Amygdala (tissue), 56 donors: ENCODE measurements at regions not wholly inside any gene's neighbourhood (a gene's known extent, or its start where the extent isn't known, plus 50 kb on each side); places are given as distances from the start of the nearest gene placed in this dataset.

Source experiments
- DNase-seq, 56 donors: peaks; one replicate each; lab custom pipeline; 2025; lab: John Stamatoyannopoulos, UW

DNA sequence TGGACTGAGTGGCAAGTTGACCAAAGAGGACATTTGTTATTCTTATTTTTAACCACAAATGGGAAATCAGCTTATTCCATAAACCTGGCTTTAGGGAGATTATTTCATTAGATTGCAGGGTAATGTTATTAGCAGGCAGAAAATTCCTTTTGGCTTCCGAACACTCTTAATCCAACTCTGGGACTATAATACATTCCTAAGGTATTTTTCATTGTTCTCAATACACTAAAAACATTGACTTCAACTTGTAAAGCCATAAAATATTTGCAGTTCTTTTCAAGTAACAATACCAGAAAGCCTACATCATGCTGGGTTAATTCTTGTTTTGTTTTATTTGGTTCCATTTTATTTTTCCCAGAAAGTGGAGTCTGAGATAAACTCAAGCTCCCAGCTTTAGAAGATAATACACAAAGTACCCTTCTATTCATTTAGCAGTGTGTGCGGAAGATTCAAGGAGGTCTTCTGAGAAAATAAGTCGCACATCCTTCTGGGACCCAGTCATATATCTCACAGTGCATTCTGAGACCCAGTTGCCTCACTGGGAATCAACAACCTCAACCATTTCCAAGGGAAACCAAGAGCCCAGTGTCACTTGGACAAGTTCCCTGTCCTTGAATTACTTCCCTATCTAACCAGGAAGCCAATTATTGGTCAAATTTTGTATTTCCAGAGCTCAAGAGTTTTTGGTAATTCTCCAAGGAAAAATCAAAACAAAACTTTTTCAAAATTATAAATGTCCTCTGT, 389.6 kb upstream of the DYNLRB2 start:
- DNase-seq: no peak

DNA sequence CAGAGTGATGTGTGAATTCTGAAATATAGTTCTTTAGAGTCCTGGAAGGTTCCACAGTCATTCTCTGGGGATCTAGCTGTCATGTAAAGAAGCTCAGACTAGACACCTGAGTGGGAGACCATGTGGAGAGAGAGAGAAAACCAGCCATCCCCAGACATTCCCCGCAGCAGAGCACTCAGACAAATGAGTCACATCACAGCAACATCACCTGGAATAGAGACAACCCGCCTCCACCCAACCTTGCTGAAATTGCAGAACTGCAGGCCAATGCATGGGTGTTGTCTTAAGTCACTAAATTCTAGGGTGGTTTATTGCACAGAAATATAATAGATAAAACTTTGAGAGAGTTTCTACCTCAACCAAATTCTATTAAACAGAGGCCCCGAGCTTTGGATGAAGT, 392.0 kb upstream of the DYNLRB2 start:
- no peak for DNase-seq

DNA sequence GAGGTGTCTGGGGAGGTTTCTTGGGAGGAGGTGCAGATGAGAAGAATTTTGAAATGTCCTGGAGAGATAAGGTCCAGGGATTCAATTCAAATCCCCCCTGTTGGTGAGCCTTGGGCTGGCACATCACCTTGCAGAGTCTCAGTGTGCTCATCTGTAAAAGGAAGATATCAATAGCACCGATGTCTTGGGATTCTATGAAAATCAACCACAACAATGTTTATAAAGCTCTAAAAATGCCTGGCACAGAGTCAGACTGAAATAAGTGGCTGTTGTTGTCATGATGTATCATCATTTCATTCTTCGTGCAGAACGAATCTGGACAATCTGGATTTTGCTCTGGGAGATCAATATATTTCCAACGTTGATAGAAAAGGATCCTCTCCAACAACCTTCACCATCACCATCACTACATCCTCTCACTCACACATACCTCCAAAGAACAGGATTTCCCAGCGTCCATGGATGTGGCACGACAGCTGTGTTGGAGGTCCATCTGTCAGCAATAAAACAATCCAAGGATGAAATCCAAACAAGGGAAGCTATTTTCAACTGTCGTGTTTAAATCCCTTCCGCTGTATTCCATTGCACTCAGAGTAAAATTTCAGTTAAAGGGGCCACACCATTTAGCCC, 393.7 kb upstream of the DYNLRB2 start:
- no peak for DNase-seq

DNA sequence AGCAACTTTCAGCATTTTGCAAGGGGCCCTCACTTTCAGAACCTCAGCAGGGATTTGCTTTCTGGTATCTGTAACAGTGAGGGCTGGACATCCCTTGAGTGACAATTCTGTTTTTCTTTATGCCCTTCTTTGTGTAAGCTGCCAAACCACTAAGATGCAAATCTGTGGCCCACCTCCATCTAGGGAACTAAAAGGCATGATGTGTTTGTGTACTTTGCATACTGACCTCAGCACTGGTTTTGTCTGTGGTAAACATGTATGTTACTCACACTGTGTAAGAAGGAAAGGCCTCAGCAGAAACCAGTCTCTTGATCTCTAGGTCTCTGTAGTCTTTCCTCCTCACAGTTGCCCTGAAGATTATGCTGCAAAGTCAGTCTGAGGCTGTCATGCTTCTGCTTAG, 396.6 kb upstream of the DYNLRB2 start:
- DNase-seq: no peak

DNA sequence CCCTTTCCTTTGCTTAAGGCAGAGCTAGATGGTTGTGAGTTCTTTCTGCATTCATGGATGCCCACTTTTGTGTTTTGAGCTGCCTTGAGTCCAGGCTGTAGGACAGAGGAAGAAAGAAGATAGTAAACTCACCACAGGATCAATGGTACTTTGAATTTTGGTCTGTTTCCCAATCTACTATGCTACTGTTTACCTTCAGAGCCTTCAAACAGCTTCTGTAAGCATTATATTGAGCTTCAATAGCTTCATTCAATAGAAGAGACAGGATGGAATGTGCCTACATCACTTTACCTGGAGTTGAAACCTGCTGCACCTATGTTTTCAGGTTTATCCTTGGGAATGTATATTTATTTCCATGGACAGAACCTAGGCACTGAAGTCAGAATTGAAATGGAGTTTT, 397.9 kb upstream of the DYNLRB2 start:
- DNase-seq: no peak

DNA sequence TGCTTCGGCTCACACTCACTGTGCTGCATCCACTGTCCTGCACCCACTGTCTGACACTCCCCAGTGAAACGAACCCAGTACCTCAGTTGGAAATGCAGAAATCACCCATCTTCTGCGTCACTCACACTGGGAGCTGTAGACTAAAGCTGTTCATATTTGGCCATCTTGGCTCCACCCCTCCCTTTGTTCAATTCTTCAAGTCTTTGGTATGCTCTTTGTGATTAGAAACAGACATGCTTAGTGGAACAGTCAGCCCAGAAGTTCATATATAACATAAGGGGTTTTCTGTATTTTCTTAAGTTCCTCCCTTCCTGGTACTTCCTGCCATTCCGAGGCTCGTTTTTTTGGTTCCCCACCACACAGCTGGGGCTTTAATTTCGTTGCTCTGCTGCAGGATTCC, 398.5 kb upstream of the DYNLRB2 start:
- no peak for DNase-seq

DNA sequence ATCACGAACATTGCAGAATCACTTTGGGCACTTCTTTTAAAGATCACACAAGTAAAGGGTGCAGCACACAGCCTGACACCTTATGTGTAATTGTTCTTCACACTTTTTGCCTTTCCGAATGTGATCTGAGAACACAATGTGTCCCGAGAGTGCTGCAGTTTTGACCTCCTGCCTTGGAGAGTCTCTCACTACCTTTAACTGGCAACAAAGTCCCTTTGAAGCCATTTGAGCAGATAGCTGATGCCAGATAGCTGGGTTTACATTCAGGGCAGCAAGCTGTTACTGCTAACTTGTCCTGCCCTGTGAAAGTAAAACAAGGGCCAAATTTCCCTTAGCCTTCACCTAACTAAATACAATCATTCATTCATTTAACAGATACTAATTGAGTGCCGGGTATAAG, 411.0 kb upstream of the DYNLRB2 start:
- no peak for DNase-seq

DNA sequence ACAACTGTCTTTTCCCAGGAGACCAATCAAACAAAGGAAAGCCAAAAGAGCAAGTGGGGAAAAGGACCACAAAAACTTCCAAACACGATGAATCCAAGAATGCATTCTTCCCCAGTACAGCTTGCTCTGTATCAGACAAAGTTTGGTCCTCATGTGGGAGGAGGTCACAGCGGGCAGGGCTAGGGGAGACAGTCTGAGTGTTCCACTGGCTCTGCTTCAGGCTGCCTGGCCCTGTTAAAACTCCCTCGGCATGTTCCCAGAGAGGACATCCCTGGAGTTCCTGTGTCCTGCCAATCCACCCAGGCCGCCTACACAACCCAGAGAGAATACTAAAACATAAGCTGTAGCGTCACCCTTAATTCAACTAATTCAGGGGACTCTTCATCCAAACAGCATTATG, 415.1 kb upstream of the DYNLRB2 start:
- no peak for DNase-seq

DNA sequence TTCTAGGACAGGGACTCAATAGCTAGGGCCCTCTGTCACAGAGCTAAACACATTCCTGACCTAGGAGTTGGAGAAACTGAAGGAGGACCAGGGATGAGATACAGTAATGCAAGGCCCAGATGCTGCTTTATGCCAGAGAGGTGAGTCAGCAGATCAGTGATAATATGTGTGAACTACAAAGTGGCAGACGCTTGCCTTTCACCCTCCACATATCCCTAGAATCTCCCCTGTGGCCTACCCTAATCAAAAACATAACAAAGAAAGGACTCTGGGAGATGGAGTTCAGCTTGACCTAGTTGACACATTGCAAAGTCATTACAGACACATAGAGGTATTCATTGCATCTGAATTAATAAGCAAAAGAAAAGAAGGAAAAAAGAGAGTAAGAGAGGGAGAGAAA, 417.6 kb upstream of the DYNLRB2 start:
- DNase-seq: no peak

DNA sequence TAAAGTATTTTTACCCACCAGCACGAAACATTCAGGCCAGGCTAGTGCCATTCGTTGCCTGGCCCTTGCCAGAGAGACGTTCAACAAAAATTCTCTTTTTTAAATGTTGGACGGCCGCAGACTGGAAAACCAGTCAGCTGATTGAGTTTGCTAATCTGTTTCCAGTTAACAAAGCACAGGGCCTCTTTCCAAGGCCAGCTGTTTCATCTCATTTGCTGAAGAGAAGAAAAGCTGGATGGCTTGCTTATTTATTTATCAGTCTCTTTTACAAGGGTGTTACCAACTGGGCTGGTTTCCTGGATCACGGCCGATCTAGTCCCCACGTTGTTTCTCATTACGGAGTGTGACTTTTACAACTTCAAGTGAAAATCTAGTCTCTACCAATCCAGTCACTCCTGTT, 418.7 kb upstream of the DYNLRB2 start:
- DNase-seq: peak in 3 of 56 donors; percentile 2 to 10 (median 4)

DNA sequence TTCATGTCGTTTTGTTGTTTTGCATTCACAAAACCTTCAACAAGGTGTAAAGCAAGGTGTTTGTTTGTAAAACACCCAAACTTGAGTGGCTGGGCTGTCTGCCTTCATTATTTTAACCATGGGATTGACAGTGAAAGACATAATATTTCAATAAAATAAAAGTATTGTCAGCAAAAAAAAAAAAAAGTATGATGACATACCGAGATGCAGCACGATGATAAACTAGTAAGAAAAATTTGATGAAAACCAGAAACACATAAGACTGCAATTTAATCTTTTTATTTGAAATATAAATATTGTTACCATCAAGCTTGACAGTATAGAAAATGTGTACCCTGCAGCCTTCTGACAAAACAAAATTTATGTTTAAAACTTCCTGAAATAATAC, 419.3 kb upstream of the DYNLRB2 start:
- DNase-seq: no peak

DNA sequence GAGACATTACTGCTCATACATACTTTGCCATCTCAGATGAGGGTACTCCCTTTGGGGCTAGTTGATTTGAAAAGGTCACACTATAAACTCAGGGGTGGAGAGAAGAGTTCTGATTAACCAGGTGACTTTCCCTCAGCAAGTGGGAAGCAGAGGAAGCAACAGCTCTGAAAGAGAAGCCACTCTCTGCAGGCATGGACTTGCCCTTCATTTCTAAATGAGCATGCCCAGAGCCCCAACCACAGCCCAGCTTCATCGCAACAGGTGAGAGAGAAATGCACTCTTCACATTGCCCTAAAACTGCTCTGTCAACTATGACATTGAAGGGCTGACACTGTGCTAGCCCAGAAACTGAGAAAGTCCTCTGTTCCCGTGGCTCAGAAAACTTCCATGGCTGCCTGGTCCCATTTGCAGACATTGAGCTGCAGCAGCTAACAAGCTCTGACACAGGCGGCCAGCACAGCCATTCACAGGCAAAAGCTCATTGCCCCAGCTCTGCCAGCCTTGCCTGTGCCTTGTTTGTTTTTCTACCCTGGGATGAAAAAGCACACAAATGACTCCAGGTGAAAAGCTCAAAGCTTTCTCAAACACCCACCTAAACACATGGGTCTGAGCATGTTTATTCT, 419.8 kb upstream of the DYNLRB2 start:
- peak in 1 of 56 donors; percentile 5 for DNase-seq

DNA sequence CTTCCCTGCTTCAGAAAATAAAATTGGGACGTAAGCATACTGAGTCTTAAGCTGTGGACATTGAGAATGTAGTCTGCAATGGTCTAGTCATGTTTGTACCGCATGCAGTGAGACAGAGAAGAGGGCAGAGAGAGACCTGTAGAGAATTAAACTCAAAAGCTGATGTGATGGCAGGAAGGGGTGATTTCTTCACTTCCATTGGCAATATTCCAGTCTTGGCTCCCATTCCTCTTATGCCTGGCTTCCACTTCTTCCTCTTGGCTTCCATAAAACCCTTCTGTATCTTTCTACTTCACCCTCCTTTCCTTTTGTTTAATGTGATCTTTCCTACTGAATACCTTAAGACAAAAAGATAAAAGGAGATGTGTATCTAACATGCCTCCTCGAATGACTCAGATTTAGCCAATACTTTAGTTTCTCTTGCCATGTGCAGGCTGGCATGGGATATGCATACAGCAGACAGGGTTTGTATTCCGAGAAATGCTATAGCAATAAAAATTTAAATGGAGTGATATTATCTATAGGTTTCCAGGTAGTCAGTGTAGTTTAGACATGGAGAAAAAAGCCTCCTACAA, 423.1 kb upstream of the DYNLRB2 start:
- no peak for DNase-seq

DNA sequence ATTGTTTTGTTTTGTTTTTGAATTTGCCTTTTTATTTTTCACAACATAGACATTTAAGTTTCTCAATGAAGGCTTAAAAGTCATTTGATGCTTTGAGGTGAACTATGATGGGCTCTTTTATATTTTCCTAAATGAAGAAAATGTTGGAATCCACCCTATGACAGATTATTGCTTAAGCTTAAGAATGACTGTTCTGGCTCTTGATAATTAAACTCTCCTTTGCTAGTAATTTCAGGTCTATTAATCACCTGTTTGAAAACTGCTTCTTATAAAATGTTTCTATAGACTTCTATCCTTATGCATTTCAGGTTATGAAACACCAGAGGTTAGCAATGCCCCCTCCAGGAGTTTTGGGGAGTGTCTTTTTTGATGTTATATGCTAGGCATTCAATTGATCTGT, 424.1 kb upstream of the DYNLRB2 start:
- DNase-seq: no peak

DNA sequence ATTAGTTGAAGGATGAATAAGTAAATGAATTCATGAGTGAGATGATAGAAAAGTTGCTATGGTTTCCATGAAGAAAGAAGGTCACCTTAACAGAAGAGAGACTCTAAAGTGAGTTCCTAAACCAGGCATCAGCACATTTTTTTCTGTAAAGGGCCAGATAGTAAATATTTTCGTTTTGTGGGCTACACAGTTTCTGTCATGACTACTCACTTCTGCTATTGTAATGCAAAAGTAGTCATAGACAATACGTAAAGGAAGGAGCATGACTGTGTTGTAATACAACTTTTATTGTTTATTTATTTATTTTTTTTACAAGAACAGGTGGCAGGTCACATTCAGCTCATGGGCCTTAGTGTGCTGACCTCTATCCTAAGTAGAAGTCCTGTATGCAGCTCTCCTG, 426.1 kb upstream of the DYNLRB2 start:
- no peak for DNase-seq

DNA sequence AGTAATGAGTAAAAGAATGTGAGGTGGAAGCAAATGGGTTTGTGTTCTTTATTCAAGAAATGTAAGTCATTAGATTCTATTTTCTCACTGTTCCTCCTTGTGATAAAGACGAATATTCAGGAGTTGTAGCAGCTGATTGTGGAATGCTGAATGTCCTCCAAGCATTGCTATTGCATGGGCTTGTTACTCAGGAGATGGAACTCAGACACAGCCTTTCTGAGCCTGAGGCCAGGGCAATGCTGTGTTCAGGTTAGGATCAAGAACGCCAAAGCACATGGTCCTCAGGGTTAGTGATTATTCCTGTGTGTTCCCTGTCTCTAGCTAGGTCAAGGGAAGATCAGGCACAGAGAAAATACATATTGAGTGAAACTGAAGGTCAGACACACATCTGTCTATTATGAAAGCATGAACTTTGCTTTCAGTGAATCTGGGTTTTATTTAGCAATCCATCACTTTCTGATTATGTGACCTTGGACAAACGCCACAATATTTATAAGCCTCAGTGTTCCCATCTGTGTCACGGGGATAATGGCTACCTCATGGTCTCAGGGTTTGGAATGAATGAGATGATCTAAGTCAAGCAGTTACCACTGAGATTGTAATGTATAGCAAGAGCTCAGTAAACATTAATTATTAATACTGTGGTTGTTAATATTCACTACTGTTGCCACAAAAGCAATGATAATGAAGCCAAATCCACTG, 426.8 kb upstream of the DYNLRB2 start:
- no peak for DNase-seq

DNA sequence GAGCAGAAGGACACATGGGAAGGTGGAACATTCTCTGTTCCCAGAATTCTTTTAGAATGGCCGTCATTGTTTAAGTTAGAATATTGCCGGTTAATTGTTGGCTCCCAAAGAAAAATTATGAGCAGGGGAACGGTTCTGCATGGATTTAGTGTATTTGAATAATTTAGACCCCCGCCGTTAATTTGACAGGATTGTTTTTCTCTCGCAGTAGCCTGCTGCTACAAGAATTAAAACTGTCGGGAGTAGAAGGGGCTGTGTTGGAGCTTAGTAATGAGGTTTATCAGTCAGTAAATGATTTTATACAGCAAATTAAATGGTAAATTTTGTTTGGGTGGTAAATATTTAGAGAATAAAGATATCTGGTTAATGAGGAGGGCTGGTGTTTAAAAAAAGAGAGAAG, 431.2 kb upstream of the DYNLRB2 start:
- no peak for DNase-seq

DNA sequence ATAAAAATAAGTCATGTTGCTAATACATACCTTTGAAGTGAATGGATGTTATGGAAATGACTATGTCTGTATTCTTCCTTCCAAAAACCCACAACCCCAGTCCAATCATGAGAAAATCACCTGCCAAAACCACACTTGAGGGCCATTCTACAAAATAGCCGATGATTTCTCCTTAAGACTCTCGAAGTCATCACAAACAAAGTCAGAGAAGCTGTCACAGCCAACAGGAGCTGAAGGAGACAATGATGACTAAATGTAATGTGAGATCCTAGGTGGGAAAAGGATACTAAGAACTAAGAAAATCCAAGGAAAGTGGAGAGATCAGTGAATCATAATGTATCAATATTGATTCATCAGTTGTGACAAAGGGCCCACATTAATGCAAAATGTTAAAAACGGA, 432.9 kb upstream of the DYNLRB2 start:
- no peak for DNase-seq

DNA sequence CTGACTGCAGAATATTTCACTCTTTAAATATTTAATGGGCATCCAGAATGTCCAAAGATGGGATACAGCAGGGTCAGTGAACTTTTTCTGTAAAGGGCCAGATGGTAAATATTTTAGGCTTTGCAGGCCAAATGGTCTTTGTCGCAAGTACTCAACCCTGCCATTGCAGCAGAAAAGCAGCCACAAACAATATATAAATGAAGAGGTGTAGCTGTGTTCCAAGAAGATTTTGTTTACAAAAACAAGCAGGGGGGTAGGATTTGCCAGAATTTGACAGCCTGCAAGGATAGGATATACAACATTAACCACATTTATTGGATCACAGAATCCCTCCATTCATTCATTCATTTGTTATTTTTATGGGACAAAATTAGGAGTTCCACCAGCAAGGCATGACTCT, 435.0 kb upstream of the DYNLRB2 start:
- DNase-seq: no peak

DNA sequence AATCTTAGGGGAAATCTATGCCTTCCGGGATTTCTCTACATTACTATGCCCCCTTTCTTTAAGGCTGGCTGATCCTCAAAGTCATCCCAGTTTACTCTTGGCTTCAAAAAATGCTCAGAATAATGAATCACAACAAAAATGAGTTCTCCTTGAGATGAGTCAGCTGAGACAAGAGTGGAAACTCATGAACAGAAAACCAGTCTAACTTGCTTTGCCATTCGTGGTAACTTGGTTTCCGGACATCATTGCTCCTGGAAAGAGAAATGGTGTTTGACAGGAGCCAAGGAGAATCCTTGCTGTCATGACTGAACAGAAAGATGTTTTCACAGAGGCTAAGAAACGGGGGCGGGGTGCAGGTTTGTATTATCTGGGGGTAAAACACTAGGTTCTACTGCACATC, 435.6 kb upstream of the DYNLRB2 start:
- DNase-seq: no peak

DNA sequence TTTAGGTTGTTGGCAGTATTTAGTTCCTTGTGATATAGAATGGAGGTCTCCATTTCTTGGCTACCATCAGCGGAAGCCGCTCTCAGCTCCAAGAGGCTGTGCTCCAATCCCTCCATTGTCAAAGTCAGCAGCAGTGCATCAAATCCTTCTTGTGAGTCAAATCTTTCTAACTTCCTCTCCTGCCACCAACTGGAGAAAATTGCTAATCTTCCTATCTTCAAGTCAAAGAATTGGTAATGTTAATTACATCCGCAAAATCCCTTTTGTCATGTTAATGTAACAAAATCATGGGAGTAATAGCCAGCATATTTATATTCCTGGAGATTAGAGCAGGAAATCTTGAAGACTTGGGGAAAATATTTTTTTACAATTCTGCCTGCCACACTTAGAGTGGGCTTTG, 436.4 kb upstream of the DYNLRB2 start:
- DNase-seq: no peak
